IPS-18c (cell line): ENCODE measurements at regions not wholly inside any gene's neighbourhood (a gene's known extent, or its start where the extent isn't known, plus 50 kb on each side); places are given as distances from the start of the nearest gene placed in this dataset.

Experiments used
- H3K4me3 ChIP-seq: 2 replicates; pipeline ENCODE4 v1.7.0; 2013; ENCODE audit warnings: low read depth, mild to moderate bottlenecking, low read length, moderate library complexity; ENCODE audit not compliant: insufficient read depth
- H3K9me3 ChIP-seq: one replicate; pipeline ENCODE4 v1.6.1; 2013; ENCODE audit warnings: mild to moderate bottlenecking, low read length, moderate library complexity; ENCODE audit not compliant: control insufficient read depth, insufficient read depth

DNA sequence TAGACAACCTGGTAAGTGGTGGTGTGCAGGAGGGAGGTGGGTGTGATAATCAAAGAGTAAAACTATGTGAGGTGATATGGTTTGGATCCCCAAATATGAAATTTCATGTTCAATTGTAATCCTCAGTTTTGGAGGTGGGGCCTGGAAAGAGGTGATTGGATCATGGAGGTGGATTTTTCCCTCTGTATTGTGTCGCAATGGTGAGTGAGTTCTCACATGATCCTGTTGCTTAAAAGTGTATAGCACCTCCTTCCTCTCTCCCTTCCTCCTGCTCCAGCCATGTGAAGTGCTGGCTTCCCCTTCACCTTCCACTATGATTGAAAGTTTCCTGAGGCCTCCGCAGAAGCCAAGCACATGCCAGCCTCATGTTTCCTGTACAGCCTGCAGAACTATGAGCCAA, 270.2 kb upstream of the FOXG1 start:
- H3K4me3 ChIP-seq, result no peak overlapping the region

DNA sequence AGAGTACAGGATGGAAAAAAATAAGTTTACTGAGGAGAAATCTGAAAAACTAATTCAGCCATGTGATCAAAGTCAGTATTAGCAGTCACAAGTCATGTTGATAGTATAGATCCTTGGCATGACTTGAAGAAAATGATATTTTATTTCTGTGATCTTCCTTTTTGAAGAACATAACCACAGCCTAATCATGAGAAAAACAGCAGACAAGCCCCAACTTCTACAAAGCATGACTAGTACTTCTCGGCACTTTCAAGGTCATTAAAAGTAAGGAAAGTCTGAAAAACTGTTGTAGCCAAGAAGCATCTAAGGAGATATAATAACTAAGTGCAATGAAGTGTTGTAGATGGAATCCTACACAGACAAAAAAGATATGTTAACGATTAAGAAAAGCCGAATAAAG, 264.1 kb upstream of the FOXG1 start:
- Histone ChIP-seq H3K4me3 (no peak overlapping the region), H3K9me3 (no peaks in the 10 kb centered on the region)

More for the DNA sequence above, 270.2 kb upstream of the FOXG1 start:
- no peaks in the 10 kb centered on the region for H3K9me3 ChIP-seq

DNA sequence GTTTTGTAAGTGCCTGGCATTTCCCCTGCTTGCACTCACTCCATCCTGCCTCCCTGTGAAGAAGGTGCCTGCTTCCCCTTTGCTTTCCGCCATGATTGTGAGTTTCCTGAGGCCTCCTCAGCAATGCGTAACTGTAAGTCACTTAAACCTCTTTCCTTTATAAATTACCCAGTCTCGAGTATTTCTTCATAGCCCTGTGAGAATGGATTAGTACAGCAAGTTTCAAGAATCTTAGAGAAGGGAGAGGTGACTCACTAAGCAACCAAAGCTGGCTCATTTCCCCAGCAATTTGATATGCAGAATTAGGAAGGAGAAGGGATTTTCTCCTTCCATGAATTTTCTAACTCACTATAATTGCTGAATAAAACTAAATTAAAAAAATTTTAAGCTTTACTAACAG, 251.0 kb upstream of the FOXG1 start:
- Histone ChIP-seq H3K4me3 (no peak overlapping the region), H3K9me3 (no peaks in the 10 kb centered on the region)

DNA sequence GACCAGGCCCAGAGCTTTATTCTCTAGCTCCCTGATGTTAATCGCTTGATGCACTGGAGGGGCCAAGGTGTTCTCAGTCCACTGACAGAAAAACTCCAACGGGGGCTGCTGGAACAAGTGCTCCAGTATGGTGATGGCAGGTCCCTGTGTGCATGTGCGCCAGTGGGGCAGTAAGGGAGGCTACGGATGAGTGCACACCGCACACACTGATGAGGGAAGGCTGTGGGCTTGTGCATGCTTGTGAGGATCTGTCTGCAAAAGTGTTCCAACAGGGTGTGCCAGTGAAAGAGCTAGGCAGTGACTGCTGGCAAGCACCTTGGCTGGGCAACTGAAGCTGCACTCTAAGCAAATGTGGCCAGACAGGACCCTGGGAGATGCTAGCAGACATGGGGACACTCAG, 229.7 kb upstream of the FOXG1 start:
- H3K4me3 ChIP-seq, result no peak overlapping the region
- peaks cover 4% of the 10 kb centered on the region for H3K9me3 ChIP-seq

DNA sequence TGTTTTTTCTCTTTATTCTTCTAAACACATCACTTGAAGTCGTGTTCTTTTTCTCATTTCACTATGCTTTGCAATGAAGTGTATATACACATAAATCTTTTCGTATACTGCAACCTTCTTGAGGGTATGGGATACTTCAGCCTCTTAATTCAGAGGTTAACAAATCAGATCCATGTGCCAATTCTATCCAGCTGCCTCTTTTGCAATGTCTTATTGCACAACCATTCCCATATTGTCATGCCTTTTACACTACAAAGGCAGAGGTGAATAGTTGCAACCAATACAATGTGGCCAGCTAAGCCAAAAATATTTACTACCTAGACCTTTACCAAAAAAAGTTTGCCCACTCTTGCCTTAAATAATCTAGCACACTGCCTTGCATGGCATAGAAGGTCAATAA, 224.5 kb upstream of the FOXG1 start:
- H3K9me3 ChIP-seq, result peaks cover 4% of the 10 kb centered on the region
- no peak overlapping the region for H3K4me3 ChIP-seq

DNA sequence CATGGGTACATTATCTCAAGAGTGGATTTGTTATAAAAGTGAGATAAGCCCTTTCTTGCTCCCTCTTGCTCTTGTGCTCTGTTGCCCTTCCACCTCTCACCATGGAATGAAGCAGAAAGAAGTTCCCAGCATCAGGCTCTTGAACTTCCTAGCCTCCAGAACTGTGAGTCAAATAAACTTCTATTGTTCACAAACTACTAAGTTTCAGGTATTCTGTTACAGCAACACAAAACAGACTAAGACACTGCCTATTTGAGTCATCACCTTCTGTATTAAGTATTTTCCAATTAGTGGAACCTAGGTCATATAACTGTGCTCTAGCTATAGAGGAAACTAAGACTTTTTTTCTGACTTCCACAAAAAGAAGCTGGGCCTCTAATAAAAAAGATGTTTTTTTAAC, 201.2 kb upstream of the FOXG1 start:
- H3K4me3 ChIP-seq, result no peak overlapping the region
- no peaks in the 10 kb centered on the region for H3K9me3 ChIP-seq

DNA sequence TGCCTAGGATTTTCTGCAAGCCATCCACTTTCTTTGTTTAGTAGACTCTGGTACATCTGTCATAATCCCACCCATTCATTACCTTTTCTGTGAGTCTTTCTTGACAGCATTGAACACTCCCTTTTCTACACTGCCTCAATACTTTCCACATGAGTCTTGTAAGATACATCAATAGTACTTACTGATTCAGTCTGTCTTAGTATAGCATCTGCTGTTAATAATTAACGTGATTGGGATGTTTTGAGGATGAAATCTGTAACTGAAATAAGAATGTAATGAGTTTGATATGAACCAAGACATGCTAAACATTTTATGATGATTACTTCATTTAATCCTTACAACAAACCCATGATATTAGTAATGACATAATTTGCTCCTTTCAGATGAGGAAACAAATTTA, 196.2 kb upstream of the FOXG1 start:
- no peaks in the 10 kb centered on the region for H3K9me3 ChIP-seq
- no peak overlapping the region for H3K4me3 ChIP-seq

DNA sequence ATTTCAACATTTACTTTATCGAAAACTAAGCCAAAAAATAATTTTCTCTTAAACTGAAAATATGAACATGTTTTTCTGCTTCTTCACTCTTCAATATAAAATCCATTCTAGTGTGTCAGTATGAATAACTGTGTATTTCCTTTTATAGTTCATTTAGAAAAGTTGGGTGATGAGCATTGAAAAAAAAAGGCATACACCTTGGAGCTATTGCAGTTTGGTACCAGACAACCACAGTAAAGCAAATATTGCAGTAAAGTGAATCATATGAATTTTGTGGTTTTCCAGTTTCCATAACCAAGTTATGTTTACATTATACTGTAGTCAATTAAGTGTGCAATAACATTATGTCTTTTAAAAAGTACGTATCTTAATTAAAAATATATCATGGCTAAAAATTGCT, 195.0 kb upstream of the FOXG1 start:
- H3K4me3 ChIP-seq, result no peak overlapping the region
- no peaks in the 10 kb centered on the region for H3K9me3 ChIP-seq

DNA sequence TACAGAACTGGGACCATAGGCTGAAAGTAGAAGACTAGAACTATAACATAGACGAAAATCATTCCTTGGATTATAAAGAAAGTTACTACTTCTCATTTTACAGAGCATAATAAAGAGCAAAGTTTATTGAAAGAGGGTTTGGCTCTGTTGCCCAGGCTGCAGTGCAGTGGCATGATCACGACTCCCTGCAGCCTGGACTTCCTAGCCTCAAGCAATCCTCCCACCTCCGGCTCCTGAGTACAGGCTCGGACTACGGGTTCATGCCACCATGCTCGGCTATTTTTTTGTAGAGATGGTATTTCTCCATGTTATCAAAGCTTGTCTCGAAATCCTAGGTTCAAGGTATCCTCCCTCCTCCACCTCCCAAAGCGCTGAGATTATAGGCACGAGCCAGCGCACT, 190.1 kb upstream of the FOXG1 start:
- no peaks in the 10 kb centered on the region for H3K9me3 ChIP-seq
- no peak overlapping the region for H3K4me3 ChIP-seq

DNA sequence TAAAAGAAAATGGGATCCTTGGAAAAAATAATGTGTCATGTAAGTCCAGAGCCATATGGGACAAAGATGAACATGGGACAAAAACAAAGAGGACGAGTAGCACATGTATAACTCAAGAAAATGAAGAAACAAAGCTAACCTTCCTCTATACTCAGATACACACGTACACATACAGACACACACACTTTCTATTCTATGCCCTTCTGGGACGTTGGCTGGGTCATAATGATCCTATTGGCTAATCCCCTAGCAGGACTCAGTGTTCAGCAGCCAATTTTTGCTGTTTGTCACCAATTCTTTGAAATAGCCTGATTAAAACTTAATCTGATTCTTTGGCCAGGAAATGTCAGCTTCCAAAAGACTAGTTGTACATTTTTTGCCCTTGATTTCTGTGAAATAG, 189.4 kb upstream of the FOXG1 start:
- Histone ChIP-seq H3K4me3 (no peak overlapping the region), H3K9me3 (no peaks in the 10 kb centered on the region)

DNA sequence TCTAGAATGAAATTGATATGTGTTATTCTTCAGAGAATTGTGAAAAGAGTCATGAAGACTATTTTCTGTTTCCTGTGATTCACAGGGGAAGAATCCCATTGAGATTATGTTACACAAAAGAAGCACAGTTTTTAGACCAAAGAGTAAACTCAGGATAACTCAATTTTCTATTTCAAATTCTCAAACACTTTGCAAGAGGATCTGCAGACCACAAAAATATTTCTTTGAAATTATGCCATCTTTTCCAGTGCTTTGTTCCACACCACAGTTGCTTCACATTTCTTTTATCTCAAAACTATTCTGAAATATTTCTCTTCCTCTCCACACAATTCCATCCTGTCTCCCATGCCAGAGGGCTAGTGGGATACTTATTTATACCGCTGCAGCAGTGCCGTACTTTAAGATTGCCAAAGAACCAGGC, 188.9 kb upstream of the FOXG1 start:
- H3K9me3 ChIP-seq, result no peaks in the 10 kb centered on the region
- no peak overlapping the region for H3K4me3 ChIP-seq

DNA sequence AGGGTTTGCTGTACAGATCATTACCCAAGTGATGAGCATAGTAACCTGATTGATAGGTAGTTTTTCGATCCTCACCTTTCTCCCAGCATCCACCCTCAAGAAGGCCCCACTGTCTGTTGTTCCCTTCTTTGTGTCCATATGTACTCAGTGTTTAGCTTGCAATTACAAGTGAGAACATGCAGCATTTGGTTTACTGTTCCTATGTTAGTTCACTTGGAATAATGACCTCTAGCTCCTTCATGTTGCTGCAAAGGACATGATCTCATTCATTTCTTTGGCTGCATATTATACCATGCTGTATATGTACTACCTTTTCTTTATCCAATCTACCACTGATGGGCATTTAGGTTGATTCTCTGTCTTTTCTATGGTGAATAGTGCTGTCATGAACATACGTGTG, 181.6 kb upstream of the FOXG1 start:
- H3K9me3 ChIP-seq, result no peaks in the 10 kb centered on the region

DNA sequence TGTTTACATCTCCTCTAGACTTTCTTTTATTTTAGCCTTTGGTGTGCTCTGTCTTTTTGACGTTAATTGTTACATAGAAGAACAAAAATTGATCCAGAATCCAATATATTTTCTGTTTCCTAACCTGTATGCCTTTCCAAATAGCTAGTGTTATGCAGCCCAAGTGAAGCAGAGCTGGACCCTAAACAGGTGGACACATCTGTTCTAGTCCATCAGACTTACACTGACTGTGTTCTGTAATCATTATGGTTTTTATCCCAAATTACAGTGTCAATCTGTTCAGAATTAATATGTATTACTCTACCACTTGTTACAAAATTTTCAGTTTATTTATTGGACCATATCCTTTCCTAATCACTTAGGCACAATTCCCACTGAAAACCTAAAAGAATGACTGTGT, 176.8 kb upstream of the FOXG1 start:
- no peaks in the 10 kb centered on the region for H3K9me3 ChIP-seq
- no peak overlapping the region for H3K4me3 ChIP-seq

More for the DNA sequence above, 181.6 kb upstream of the FOXG1 start:
- no peak overlapping the region for H3K4me3 ChIP-seq

DNA sequence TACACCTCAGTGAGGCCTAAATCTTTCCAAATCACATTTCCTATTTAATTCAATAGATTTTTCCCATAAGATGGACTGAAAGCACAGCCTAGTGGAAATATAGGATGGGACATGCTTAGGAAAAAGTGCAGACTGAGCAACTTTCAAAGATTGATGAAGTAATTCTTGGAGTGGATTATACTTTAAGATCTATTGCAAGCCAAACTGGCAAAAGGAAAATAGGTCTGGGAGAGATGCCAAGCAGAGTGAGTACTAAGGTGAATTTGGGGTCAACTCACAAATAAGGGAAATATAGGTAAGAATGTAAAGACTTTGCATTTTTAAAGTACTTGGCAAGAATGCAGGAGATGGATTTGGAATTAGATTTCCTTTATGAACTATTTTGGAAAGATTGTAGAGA, 170.2 kb upstream of the FOXG1 start:
- Histone ChIP-seq H3K4me3 (no peak overlapping the region), H3K9me3 (no peaks in the 10 kb centered on the region)

DNA sequence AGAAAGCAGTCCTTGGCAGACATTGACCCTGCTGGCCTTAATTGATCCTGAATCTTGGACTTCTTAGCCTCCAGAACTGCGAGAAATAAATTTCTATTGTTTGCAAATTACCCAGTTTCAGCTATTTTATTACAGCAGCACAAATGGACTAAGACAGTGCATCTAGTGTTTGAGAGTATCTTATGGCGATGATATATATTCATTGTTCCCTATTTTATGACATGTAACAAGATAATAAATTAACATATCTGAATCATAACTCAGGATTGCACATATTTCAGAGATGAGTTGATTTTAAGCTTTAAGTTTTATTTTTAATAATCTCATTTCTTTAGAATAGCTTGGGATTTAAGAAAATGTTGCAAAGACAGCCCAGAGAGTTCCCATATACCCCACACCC, 167.4 kb upstream of the FOXG1 start:
- Histone ChIP-seq H3K4me3 (no peak overlapping the region), H3K9me3 (no peaks in the 10 kb centered on the region)

DNA sequence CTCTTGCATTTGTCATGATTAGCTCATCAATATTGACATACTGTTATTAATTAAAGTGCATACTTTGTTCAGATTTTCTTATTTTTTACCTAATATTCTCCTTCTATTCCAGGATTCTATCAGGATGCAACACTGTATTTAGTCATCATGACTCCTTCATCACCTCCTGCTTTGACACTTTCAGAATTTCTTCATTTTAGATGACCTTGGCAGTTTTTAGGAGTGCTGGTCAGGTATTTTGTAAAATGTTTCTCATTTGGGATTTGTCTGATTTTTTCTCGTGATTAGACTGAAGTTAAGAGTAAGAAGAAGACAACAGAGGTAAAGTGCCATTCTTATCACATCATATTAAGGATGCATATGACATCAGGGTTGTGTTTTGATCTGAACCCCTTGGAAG, 167.0 kb upstream of the FOXG1 start:
- H3K4me3 ChIP-seq, result no peak overlapping the region
- H3K9me3 ChIP-seq, result no peaks in the 10 kb centered on the region

DNA sequence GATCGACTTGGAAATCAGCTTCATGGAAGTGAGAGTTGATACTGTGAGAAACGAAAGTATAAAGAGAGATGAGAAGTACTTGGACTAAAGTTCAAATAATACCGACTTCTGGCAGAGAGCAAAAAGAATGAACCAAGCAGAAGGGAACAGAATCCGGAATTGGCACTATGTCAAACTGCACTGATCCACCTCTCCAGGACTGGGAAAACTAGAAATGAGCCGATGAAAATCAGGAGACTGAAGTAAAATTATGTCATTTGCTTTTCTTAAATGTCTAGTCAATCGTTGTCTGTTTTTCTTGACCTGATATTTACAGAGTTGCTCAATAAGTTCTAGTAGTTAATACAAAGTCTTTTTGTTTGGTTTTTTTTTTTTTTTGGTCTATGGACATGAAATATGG, 163.0 kb upstream of the FOXG1 start:
- no peaks in the 10 kb centered on the region for H3K9me3 ChIP-seq

DNA sequence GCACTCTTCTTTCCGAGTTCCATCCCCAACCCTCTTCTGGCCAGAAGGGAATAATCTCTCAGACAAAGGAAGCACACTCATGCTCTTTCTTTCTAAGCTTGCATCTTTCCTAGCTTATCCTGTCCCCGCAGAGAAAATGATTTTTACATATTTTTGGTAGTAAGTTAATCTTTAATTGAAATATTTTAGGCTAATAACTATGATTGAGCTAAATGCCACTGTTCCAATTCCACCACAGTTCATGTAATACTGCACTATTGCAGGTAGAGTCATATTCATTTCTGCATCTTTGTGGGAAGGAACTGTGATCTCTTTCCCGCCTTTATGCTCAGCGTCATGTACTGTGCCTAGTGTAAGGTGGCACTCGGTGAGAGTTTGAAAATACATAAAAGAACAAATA, 158.9 kb upstream of the FOXG1 start:
- Histone ChIP-seq H3K9me3 (no peaks in the 10 kb centered on the region), H3K4me3 (no peak overlapping the region)

More for the DNA sequence above, 163.0 kb upstream of the FOXG1 start:
- no peak overlapping the region for H3K4me3 ChIP-seq

DNA sequence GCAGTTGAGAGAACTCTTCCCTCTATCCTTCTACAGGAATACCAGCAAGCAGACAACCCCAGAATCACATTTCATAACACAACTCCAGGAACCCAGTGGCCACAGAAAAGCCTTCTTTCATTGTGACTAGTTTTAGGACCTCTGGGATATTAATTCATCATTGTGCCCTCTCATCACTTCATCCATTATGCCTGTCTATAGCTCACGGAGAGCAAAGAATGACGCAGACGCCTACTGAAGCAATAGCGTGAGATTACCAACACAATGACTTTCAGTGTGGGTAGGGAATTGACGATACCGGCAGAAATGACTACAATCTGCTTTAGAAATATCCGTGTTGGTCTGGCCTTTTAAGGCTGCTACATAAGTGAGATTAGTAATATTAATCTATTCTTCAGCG, 158.1 kb upstream of the FOXG1 start:
- H3K4me3 ChIP-seq, result no peak overlapping the region
- H3K9me3 ChIP-seq, result no peaks in the 10 kb centered on the region
